ENCODE measurements at regions not wholly inside any gene's neighbourhood (a gene's known extent, or its start where the extent isn't known, plus 50 kb on each side); places are given as distances from the start of the nearest gene placed in this dataset.

- Histone ChIP-seq H3K4me1 (no peaks in the 10 kb centered on the region), H3K27ac (no peak overlapping the region), H3K27me3 (no peaks in the 10 kb centered on the region), H3K36me3 (no peaks in the 10 kb centered on the region), H3K9me3 (no peaks in the 10 kb centered on the region), H3K4me3 (no peak overlapping the region)
- intact Hi-C loops (cut with DNase I; ENCODE audit: low total_unique reads): no loop called here
- TF ChIP-seq POLR2A (IDR thresholded peaks at IDR 0.05) (no peak), CTCF (IDR thresholded peaks at IDR 0.05) (no peak)
- DNase-seq: no peak
Measured at GRCh38 chr21:38944402-38944801, 138.7 kb downstream of the ETS2 start.

- DNase-seq: no peak
- TF ChIP-seq CTCF (IDR thresholded peaks at IDR 0.05) (no peak), POLR2A (IDR thresholded peaks at IDR 0.05) (no peak)
- Histone ChIP-seq H3K4me1 (no peaks in the 10 kb centered on the region), H3K27me3 (no peaks in the 10 kb centered on the region), H3K9me3 (no peaks in the 10 kb centered on the region), H3K27ac (no peak overlapping the region), H3K4me3 (no peak overlapping the region), H3K36me3 (no peaks in the 10 kb centered on the region)
- intact Hi-C loops (cut with DNase I; ENCODE audit: low total_unique reads): no loop called here
Measured at GRCh38 chr21:38942748-38943211, 137.1 kb downstream of the ETS2 start.

GRCh38 chr21:38938769-38939168, 133.0 kb downstream of the ETS2 start:
- Histone ChIP-seq H3K4me1 (no peaks in the 10 kb centered on the region), H3K4me3 (no peak overlapping the region), H3K27me3 (no peaks in the 10 kb centered on the region), H3K9me3 (no peaks in the 10 kb centered on the region), H3K36me3 (no peaks in the 10 kb centered on the region), H3K27ac (no peak overlapping the region)
- intact Hi-C loops (cut with DNase I; ENCODE audit: low total_unique reads): no loop called here
- no peak for DNase-seq
- TF ChIP-seq POLR2A (IDR thresholded peaks at IDR 0.05): no peak
- no peak for TF ChIP-seq CTCF (IDR thresholded peaks at IDR 0.05)

- no peak overlapping the region for H3K27ac ChIP-seq
- no peaks in the 10 kb centered on the region for H3K27me3 ChIP-seq
- intact Hi-C loops (cut with DNase I; ENCODE audit: low total_unique reads): no loop called here
- no peak overlapping the region for H3K4me3 ChIP-seq
- H3K36me3 ChIP-seq: no peaks in the 10 kb centered on the region
- H3K4me1 ChIP-seq: no peaks in the 10 kb centered on the region
- no peaks in the 10 kb centered on the region for H3K9me3 ChIP-seq
- TF ChIP-seq POLR2A (IDR thresholded peaks at IDR 0.05) (no peak), CTCF (IDR thresholded peaks at IDR 0.05) (no peak)
- no peak for DNase-seq
Measured at GRCh38 chr21:38938343-38938742, 132.6 kb downstream of the ETS2 start.

- H3K36me3 ChIP-seq: no peaks in the 10 kb centered on the region
- no peaks in the 10 kb centered on the region for H3K27me3 ChIP-seq
- intact Hi-C loops (cut with DNase I; ENCODE audit: low total_unique reads): no loop called here
- TF ChIP-seq CTCF (IDR thresholded peaks at IDR 0.05) (no peak), POLR2A (IDR thresholded peaks at IDR 0.05) (no peak)
- H3K27ac ChIP-seq: no peak overlapping the region
- no peak for DNase-seq
- H3K4me3 ChIP-seq: no peak overlapping the region
- H3K9me3 ChIP-seq: no peaks in the 10 kb centered on the region
- H3K4me1 ChIP-seq: no peaks in the 10 kb centered on the region
Measured at GRCh38 chr21:38937844-38938243, 132.1 kb downstream of the ETS2 start.
